IMR-90 (cell line): ENCODE measurements at regions not wholly inside any gene's neighbourhood (a gene's known extent, or its start where the extent isn't known, plus 50 kb on each side); places are given as distances from the start of the nearest gene placed in this dataset.

Experiments
- ATAC-seq: fragments of 200-7000 bp; cut with Tn5 transposase; 2 replicates; pipeline ENCODE4 v1.9.1; 2020; ENCODE audit warnings: low read depth, mild to moderate bottlenecking, moderate library complexity
- BruUV-seq: library from RNA; stranded (reverse); fragments of 400-500 nt; replicated peaks from 2 replicates; lab custom pipeline; 2021; lab: Mats Ljungman, UMichigan
- CTCF ChIA-PET: fragments of 300-600 bp; formaldehyde crosslinking; extraction: SDS; loops from one replicate; lab custom pipeline; 2021; ENCODE audit warnings: antibody characterized with exemption; lab: Yijun Ruan, JAX
- POLR2A ChIA-PET: fragments of 300-600 bp; sonication (Branson Sonifier 250); formaldehyde crosslinking; loops from one replicate; lab custom pipeline; 2022; ENCODE audit warnings: antibody characterized with exemption; ENCODE audit not compliant: unreplicated experiment; lab: Charles Lee
- DNase-seq: peaks from one replicate; pipeline ENCODE4 v3.0.0; 2013
- H2AFZ ChIP-seq: replicated peaks from 2 replicates; pipeline ENCODE3; 2013; ENCODE audit warnings: low read length, mild to moderate bottlenecking; ENCODE audit not compliant: poor library complexity
- H2AK5ac ChIP-seq: 2 replicates; pipeline ENCODE4 v1.6.1; 2013; ENCODE audit warnings: low read depth, low read length, inconsistent platforms
- H2AK9ac ChIP-seq: replicated peaks from 2 replicates; pipeline ENCODE3; 2013; ENCODE audit warnings: mild to moderate bottlenecking, low read depth, low read length, moderate library complexity; ENCODE audit not compliant: poor library complexity
- H2BK120ac ChIP-seq: 2 replicates; pipeline ENCODE4 v1.6.1; 2013; ENCODE audit warnings: low read depth, low read length, inconsistent platforms
- H2BK15ac ChIP-seq: 3 replicates; pipeline ENCODE4 v1.6.1; 2013; ENCODE audit warnings: low read depth, low read length, inconsistent platforms
- H2BK20ac ChIP-seq: 2 replicates; pipeline ENCODE4 v1.6.1; 2013; ENCODE audit warnings: low read depth, mild to moderate bottlenecking, inconsistent platforms, low read length, moderate library complexity
- H2BK5ac ChIP-seq: 2 replicates; pipeline ENCODE4 v1.6.1; 2013; ENCODE audit warnings: mild to moderate bottlenecking, low read depth, low read length, inconsistent platforms; ENCODE audit not compliant: poor library complexity, severe bottlenecking
- H3K14ac ChIP-seq: replicated peaks from 2 replicates; pipeline ENCODE4 v1.6.1; 2013; ENCODE audit warnings: low read depth, low read length, inconsistent platforms
- H3K18ac ChIP-seq: 2 replicates; pipeline ENCODE4 v1.6.1; 2013; ENCODE audit warnings: low read depth, low read length, control low read depth
- H3K23ac ChIP-seq: 2 replicates; pipeline ENCODE4 v1.6.1; 2013; ENCODE audit warnings: low read depth, low read length, inconsistent platforms
- H3K27ac ChIP-seq: 2 replicates; pipeline ENCODE4 v1.5.1; 2013; ENCODE audit warnings: mild to moderate bottlenecking, control low read depth, low read length; ENCODE audit not compliant: insufficient read depth
- H3K27me3 ChIP-seq: 2 replicates; pipeline ENCODE4 v1.6.1; 2013; ENCODE audit warnings: low read length; ENCODE audit not compliant: control insufficient read depth, insufficient read depth
- H3K36me3 ChIP-seq: 2 replicates; pipeline ENCODE4 v1.6.1; 2013; ENCODE audit warnings: low read length, mixed read lengths; ENCODE audit not compliant: control insufficient read depth, insufficient read depth
- H3K4ac ChIP-seq: 2 replicates; pipeline ENCODE4 v1.6.1; 2013; ENCODE audit warnings: low read depth, low read length, inconsistent platforms
- H3K4me1 ChIP-seq: 2 replicates; pipeline ENCODE4 v1.6.1; 2013; ENCODE audit warnings: low read length, mixed read lengths; ENCODE audit not compliant: control insufficient read depth, insufficient read depth
- H3K4me2 ChIP-seq: 2 replicates; pipeline ENCODE4 v1.6.1; 2013; ENCODE audit warnings: low read depth, mild to moderate bottlenecking, control low read depth, low read length, moderate library complexity
- H3K4me3 ChIP-seq: 2 replicates; pipeline ENCODE4 v1.5.1; 2013; ENCODE audit warnings: low read depth, mild to moderate bottlenecking, control low read depth, low read length, moderate library complexity; ENCODE audit not compliant: insufficient read depth
- H3K56ac ChIP-seq: 2 replicates; pipeline ENCODE4 v1.6.1; 2013; ENCODE audit warnings: low read length, inconsistent platforms; ENCODE audit not compliant: insufficient read depth; ENCODE audit errors: extremely low read depth
- H3K79me1 ChIP-seq, 2 experiments: 2 replicates each; pipeline ENCODE4 v1.6.1; 2013; ENCODE audit warnings: low read length in 2 of 2, inconsistent platforms in 1 of 2, low read depth in 1 of 2
- H3K9ac ChIP-seq: 2 replicates; pipeline ENCODE4 v1.6.1; 2013; ENCODE audit warnings: low read depth, low read length, control low read depth
- H3K9me1 ChIP-seq: 2 replicates; pipeline ENCODE4 v1.6.1; 2013; ENCODE audit warnings: low read length, inconsistent platforms; ENCODE audit not compliant: insufficient read depth
- H3K9me3 ChIP-seq: 2 replicates; pipeline ENCODE4 v1.6.1; 2013; ENCODE audit warnings: low read length; ENCODE audit not compliant: control insufficient read depth, insufficient read depth
- H4K20me1 ChIP-seq: 2 replicates; pipeline ENCODE4 v1.6.1; 2013; ENCODE audit warnings: low read length, inconsistent platforms; ENCODE audit not compliant: insufficient read depth
- H4K5ac ChIP-seq: 2 replicates; pipeline ENCODE4 v1.6.1; 2013; ENCODE audit warnings: mild to moderate bottlenecking, low read depth, low read length, control low read depth
- H4K8ac ChIP-seq, 2 experiments: 2 replicates each; pipeline ENCODE4 v1.6.1; 2013; ENCODE audit warnings: low read depth in 2 of 2, low read length in 2 of 2, control low read depth in 1 of 2, inconsistent platforms in 1 of 2
- H4K91ac ChIP-seq: 2 replicates; pipeline ENCODE4 v1.6.1; 2013; ENCODE audit warnings: low read depth, low read length, inconsistent platforms; ENCODE audit not compliant: insufficient read depth
- BHLHE40 ChIP-seq: fragments of 150-350 bp; IDR thresholded peaks from 2 replicates; pipeline ENCODE4 v1.6.1; 2016; ENCODE audit warnings: mild to moderate bottlenecking, low read depth, low read length
- CEBPB ChIP-seq: IDR thresholded peaks from 2 replicates; pipeline ENCODE4 v1.6.1; 2012; ENCODE audit warnings: low read depth, low read length, improper control_type of control experiment
- CHD1 ChIP-seq: IDR thresholded peaks from 2 replicates; pipeline ENCODE4 v1.6.1; 2012; ENCODE audit warnings: low read depth, low read length, improper control_type of control experiment
- FOS ChIP-seq: fragments of 150-350 bp; IDR thresholded peaks from 2 replicates; pipeline ENCODE4 v1.6.1; 2016; ENCODE audit warnings: low read depth, low read length
- MAFK ChIP-seq: IDR thresholded peaks from 2 replicates; pipeline ENCODE4 v1.6.1; 2012; ENCODE audit warnings: low read depth, low read length, improper control_type of control experiment
- POLR2A ChIP-seq: IDR thresholded peaks from 2 replicates; pipeline ENCODE4 v1.6.1; 2012; ENCODE audit warnings: mild to moderate bottlenecking, low read depth, low read length
- RAD21 ChIP-seq: IDR thresholded peaks from 2 replicates; pipeline ENCODE4 v1.6.1; 2012; ENCODE audit warnings: low read length, improper control_type of control experiment
- RFX5 ChIP-seq: IDR thresholded peaks from 2 replicates; pipeline ENCODE4 v1.8.0; 2012; ENCODE audit warnings: low read depth, mild to moderate bottlenecking, low read length, moderate library complexity
- SMC3 ChIP-seq: fragments of 150-350 bp; IDR thresholded peaks from 2 replicates; pipeline ENCODE4 v1.6.1; 2016; ENCODE audit warnings: low read depth, mild to moderate bottlenecking, antibody characterized with exemption, low read length, moderate library complexity
- WGBS, 2 experiments: methylation state at CpG; one replicate each; pipeline versions ENCODE4 v1.1.5 to v1.1.7; 2013; ENCODE audit warnings: missing lambda C conversion rate in 2 of 2; ENCODE audit not compliant: insufficient read length in 1 of 2; ENCODE audit errors: extremely low coverage in 2 of 2; 5-methylcytosine and 5-hydroxymethylcytosine counted together
- dilution Hi-C: fragments of 300-500 bp; cut with HindIII; formaldehyde crosslinking; loops from one replicate; pipeline ENCODE4 v1.14.3; 2018; ENCODE audit warnings: low sequenced_read_pairs; ENCODE audit not compliant: unreplicated experiment
- in situ Hi-C: fragments of 300-500 bp; cut with MboI; formaldehyde crosslinking; loops from 3 replicates; pipeline ENCODE4 v1.14.3; 2019; ENCODE audit warnings: low sequenced_read_pairs, inconsistent platforms, mixed read lengths
- intact Hi-C: fragments of 100-400 bp; cut with micrococcal nuclease; formaldehyde crosslinking; loops from 2 replicates; pipeline ENCODE4 v1.10.0; 2022
- TF ChIP-seq, protein P1 (sequence below): fragments of 150-350 bp; IDR thresholded peaks from 2 replicates; pipeline ENCODE4 v1.6.1; 2016; ENCODE audit warnings: low read depth, mild to moderate bottlenecking, low read length, moderate library complexity, borderline replicate concordance

DNA sequence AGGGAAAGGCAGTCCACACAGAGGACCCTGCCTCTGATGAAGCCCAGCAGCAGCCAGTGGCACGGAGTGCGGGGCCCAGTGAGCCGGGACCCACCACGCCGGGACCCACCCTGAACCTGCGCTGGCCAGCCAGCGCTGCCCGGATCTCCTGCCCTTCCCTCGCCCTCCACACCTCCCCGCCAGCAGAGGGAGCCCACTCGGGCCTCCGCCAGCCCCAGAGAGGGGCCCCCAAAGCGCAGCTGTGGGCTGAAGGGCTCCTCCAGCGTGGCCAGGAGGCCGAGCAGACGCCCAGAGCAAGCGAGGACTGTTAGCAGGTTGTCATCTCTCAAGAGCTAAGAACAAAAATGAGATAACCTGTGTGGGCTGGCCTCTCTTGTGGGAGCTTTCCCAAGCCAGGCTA is 81.3 kb upstream of the ATP10A start:
- Histone ChIP-seq H3K27ac (no peak overlapping the region), H3K4me2 (no peak overlapping the region), H2BK20ac (no peak overlapping the region), H4K91ac (no peak overlapping the region), H3K14ac (no peak overlapping the region), H4K5ac (no peak overlapping the region), H3K9me3 (no peaks in the 10 kb centered on the region), H3K9ac (no peak overlapping the region), H3K9me1 (no peaks in the 10 kb centered on the region), H2AK5ac (no peak overlapping the region), H3K4ac (no peak overlapping the region), H2AK9ac (no peak overlapping the region), H3K23ac (no peak overlapping the region), H2BK5ac (no peak overlapping the region), H3K4me3 (no peak overlapping the region), H3K36me3 (no peaks in the 10 kb centered on the region), H2BK120ac (no peak overlapping the region), H3K18ac (no peak overlapping the region), H2BK15ac (no peak overlapping the region), H3K56ac (no peak overlapping the region), H4K8ac (no peak overlapping the region), H3K79me1 (no peaks in the 10 kb centered on the region), H3K27me3 (peaks cover 5% of the 10 kb centered on the region), H4K20me1 (no peaks in the 10 kb centered on the region), H3K4me1 (peaks cover 2% of the 10 kb centered on the region; the same call in 1 of the 2 replicates), H2AFZ (no peak overlapping the region)
- no TSS peak for BruUV-seq
- dilution Hi-C loops (no loop called here), in situ Hi-C loops (no loop called here), intact Hi-C loops (no loop called here)
- ChIA-PET POLR2A (interaction anchor here (0.6 kb wide), 1 partner anchor 109 kb away, joined by 3 read pairs; no protein-coding TSS in a partner anchor), CTCF (interaction anchor here (3.0 kb wide), 1 partner anchor 10 kb away, joined by 9 read pairs; no protein-coding TSS in a partner anchor)
- no peak for DNase-seq
- no peak for ATAC-seq
- TF ChIP-seq MAFK (no peak), BHLHE40 (no peak), RAD21 (no peak), POLR2A (no peak), SMC3 (no peak), RFX5 (no peak), CHD1 (no peak), FOS (no peak), CEBPB (no peak)
- TF ChIP-seq, protein P1, sequence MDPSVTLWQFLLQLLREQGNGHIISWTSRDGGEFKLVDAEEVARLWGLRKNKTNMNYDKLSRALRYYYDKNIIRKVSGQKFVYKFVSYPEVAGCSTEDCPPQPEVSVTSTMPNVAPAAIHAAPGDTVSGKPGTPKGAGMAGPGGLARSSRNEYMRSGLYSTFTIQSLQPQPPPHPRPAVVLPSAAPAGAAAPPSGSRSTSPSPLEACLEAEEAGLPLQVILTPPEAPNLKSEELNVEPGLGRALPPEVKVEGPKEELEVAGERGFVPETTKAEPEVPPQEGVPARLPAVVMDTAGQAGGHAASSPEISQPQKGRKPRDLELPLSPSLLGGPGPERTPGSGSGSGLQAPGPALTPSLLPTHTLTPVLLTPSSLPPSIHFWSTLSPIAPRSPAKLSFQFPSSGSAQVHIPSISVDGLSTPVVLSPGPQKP: no peak
- WGBS, 2 experiments: 84% methylated on average over 5 of the region's 17 CpGs; no CpG with 5 or more reads in 1 of the 2 experiments
